GM18517 (cell line): ENCODE measurements at regions not wholly inside any gene's neighbourhood (a gene's known extent, or its start where the extent isn't known, plus 50 kb on each side); places are given as distances from the start of the nearest gene placed in this dataset.

ENCODE experiments used
- ATAC-seq: cut with Tn5 transposase; IDR thresholded peaks from one replicate; pipeline ENCODE4 v1.9.1; 2021; ENCODE audit warnings: mild to moderate bottlenecking, moderate library complexity; ENCODE audit not compliant: unreplicated experiment

DNA sequence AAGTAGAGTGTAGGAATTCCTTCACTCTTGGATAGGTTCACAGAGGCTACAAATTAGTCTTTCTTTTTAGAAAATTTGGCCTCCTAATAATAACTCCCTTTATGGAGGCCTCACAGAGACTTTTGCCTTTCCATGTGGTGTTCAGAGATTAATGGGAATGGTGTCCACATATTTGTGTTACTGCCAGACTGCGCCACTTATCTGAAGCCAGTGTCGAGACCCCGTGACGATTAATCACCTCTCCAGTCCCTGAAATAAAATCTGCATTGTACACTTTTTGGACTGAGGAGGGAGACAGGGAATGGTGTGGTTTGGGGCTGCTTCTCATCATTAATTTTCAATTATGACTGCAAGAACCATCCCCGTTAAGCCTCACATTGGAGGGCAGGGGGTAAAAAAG, 980.5 kb downstream of the FLRT2 start:
- ATAC-seq, result no peak

DNA sequence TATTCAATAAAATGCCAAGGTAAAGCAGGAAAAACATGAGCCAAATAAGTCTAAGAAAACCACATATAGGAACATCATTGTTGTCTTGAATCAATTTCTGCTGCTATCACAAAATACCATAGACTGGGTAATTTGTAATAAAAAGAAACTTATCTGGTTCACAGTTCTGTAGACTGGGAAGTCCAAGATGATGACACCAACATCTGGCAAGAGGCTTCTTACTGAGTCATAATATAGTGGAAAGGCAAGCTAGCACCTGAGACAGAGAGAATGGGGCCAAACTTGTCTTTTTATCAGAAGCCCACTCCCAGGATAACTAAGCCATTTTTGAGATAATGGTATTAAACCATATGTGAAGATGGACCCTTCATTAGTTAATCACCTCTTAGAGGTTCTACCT, 975.9 kb downstream of the FLRT2 start:
- ATAC-seq, result no peak

DNA sequence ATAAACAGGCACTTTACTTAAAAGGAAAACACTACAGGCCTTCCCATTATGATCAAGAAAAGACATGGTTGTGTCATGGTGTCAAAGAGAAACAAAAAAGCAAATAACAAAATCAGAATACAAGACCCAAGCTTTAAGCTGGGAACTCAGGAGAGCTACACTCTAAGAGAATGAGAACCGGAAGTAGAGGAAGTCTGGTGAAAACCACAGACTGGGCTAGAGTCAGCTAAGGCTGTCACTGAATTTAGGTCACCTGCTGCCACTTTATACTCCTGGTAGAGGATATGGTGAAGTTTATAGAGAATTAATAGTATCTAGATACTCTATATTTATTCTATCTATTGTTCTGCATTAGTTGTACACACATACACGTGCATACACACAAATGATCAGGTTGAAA, 971.7 kb downstream of the FLRT2 start:
- no peak for ATAC-seq

DNA sequence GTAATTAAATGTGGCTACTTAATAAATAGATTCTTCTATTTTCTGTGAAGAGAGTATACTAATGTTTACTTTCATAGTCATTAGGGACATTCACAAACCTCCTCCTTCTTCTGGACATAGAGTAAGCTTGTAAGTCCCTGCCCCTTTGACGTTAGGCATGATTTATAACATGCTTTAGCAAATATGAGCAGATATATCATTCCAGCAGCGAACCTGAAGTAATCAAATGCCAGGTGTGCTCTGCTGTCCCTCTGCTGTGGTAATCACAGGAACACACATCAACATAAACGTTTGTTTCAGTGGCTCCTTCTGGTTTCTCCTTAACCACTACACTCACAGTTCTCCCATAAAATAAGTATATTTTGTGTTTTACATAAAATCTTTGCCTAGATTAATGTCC, 961.8 kb downstream of the FLRT2 start:
- no peak for ATAC-seq

DNA sequence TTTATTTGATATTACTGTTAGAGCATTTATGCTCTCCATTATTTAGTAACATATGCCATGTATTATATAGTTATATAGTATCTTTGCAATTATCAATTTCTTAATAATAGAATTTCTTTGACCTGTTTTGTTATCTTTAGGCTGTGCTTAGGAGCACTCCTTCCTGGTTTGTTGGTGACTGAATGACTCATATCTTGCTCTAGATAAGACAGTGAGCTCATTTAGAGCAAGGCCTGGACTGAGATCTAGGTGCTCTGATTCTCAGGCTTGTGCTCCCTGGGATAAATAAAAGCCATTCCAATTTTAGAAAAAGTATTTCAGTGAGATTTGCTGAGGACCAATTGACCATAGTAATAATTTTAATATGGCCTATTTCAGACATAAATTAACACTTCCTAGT, 951.2 kb downstream of the FLRT2 start:
- no peak for ATAC-seq

DNA sequence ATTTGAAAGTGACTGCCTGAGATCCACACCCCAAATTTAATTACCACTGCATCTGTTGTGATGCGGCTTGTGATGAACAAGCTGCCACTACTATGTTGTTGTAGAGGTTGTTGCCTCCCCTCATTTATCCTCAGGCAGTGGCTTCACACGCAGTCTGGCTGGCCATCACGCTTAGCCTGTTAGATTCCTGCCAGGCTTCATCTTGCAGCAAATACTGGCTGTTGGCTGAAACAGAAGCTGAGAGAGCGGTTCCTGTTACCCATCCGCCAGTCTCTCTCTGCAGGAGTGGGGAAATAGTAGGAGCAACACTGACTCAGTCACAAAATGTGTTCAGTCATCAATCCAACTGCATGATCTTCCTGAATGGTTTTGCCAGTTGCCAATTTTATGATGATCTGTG, 934.4 kb downstream of the FLRT2 start:
- ATAC-seq, result no peak

DNA sequence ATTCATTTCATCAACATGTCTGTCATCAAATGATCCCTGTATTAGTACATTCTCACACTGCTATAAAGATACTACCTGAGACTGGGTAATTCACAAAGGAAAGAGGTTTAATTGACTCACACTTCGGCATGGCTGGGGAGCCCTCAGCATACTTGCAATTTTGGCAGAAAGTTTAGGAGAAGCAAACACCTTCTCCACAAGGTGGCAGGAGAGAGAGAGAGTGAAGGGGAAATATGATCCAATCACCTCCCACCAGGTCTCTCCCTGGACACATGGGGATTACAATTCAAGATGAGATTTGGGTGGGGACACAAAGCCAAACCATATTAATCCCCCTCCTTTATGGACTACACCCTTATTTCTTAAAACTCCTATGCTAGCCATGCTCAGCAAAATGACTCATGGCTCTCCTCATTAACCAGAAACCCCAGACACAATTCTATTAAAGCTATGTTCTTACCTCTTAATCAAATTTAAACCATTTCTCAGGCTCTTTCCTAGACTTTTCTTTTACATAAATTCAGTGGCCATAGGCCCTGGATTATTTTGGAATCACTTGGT, 932.3 kb downstream of the FLRT2 start:
- ATAC-seq, result no peak

DNA sequence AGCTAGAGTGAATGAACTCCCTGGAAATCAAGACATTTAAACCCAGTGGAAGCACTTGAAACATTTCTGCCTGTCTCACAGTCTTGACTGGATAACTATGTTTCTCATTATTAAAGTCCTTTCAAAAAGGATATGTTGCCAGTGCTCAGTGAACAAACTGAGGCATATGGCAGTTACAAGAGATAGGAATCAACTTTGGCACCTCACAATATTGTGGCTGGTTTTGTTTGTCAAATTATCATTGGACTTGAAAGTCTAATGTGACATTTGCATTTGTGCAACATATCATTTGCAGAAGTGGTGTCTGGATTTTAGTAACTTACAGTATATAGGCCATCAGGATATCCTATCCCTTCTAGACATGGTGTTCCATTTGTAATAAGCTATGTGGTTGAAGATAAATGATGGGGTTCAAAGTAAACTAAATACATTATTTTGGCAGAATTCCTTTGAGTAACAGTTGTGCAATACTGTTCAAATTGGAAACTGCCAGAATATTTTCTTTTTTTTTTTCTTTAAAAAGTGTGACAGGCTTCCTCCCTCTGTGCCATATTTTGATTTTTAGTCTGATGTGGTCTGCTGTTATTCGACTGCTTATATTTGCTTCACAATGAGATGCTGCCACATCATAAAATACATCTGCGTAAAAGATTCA, 927.7 kb downstream of the FLRT2 start:
- ATAC-seq, result no peak

DNA sequence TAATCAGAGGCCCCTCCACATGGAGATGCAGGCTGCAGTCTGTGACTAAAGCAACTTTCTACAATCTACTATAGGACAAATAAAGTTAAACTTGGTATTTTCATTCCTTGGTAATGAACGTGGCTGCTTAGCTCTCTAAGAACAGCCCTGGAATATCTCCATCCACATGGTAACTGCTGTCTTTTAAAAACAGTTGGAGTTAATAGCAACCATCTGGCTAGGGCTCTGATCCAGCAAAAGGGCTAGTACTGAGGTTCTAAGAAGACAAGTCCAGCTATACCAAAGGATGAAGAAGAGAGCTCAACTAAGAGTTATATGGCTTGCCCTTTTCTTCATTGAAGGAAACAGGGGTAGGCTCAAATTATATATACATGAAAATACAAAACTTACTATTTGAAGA, 920.1 kb downstream of the FLRT2 start:
- ATAC-seq, result no peak

DNA sequence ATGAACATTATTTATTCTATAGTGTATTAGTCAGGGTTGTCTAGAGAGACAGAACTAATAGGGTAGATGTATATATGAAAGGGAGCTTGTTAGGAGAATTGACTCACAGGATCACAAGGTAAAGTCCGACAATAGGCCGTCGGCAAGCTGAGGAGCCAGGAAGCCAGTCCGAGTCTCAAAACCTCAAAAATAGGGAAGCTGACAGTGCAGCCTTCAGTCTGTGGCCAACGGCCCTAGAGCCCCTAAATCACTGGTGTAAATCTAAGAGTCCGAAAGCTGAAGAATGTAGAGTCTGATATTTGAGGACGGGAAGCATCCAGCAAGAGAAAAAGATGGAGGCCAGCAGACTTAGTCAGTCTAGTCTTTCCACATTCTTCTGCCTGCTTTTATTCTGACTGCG, 912.2 kb downstream of the FLRT2 start:
- no peak for ATAC-seq

DNA sequence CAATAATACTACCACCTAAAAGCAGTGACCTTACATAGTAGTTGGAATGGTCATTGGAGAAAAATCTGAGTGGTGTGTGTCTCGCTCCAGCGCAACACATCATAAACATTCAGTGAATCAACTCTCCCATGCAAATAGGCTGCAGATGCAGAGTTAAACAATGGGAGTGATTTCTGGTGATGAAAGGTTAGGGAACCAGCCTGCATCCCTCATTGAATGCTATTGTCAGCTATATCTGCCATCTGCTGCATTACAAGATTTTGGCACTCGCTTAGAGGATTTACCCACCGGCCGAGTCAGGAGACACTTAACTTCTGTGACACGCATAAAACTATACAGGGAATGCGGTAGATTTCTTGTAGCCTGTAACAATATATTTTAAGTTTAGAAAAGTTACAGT, 900.9 kb downstream of the FLRT2 start:
- ATAC-seq, result no peak

DNA sequence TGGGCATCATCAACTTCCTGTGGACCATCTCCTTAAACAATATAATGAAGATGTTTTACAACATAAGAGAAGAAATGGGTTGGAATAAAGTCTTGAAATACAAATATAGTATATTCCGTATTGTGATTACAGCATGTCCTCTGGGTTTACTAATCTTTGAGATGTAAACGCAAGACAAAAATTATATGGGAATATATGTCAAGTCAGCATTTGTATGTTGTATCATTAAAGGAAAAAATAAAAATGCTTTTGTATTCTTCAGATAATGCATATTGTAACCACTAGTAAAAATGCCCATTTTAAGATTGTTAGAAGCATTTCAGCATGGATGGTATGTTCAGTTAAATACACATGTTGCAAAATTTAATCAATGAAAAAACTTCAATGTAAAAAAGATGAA, 893.3 kb downstream of the FLRT2 start:
- no peak for ATAC-seq

DNA sequence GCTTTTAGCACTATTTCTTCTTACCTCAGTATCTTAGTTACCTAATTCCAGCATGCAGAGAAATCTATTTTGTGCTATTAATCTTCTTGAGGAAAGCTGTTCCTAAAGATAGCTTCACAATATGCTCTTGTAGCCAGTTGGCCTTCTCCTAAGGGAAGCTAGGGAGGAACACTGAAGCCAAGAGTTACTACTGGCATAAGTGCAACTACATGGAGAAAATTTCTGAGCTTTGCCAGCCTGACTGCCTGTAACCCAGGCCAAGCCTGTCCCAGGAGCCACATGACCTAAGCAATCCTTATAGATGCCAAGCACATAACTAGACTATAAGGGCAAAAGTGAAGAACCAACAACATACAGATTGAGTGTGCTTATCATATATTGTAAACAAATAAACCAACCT, 890.2 kb downstream of the FLRT2 start:
- ATAC-seq, result no peak

DNA sequence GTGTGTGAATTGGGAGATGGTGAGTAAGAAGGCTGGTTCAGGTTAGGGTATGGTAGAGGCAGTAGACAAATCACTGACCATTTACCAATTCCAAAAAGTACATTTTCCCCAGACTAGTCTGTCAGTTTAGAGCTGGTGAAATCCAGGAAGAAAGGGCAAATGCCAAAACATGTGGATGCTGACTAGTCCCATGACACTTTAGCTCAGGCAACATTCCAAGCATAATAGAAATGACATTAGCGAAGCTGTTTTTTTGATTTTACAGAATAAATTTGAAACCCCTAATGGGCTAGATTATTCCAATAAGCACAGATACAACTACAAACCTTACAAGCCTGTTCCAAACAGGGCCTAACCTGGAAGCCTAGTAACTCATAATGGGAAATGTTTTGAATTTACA, 884.2 kb downstream of the FLRT2 start:
- ATAC-seq, result no peak

DNA sequence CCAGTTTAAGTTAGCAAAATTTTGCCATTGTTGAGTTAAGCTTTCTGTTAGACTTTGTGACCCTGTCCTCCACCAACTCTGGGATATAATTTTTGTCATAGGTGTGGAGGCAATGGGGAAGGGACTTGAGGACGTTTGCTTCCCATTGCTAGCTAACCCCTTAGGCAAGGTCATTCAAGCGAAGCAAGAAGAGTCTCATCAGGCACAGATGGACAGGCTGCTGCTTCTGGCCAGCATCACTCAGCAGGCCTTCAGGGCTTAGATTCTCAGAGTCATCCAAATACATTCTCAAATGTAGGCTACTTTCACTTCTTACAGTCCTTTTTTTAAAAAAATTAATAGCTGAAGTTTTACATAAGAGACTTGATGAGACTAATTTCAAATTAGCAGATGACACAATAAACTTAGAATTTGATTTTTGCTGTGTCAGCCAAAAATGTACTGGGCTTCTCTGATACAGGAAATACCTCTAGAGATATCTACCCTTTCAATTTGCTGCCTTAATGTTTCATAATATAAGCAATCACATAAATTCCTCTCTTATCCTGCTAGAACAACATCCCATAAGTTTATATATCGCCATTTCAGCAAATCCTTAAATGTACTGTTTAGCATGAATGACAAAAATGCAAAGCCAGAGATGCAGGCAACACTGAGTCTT, 875.2 kb downstream of the FLRT2 start:
- ATAC-seq, result no peak

DNA sequence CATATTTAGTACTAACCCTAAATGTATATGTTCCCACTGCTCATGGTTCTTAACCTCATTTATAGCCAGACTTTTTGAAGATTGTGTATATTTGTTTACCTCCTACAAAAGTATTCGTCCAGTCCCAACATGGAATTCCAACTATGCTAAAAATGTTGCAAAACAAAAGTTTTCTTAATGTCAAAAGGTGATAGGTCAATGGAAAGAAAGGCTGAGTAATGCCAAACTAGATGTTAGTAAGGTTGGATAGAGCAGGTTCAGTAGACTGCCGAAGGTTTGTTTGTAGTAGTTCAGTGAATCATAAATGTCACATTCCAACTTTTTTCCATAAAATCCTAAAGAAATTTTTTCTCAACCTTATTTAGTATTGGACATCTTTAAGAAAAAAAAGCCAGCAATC, 874.5 kb downstream of the FLRT2 start:
- no peak for ATAC-seq

DNA sequence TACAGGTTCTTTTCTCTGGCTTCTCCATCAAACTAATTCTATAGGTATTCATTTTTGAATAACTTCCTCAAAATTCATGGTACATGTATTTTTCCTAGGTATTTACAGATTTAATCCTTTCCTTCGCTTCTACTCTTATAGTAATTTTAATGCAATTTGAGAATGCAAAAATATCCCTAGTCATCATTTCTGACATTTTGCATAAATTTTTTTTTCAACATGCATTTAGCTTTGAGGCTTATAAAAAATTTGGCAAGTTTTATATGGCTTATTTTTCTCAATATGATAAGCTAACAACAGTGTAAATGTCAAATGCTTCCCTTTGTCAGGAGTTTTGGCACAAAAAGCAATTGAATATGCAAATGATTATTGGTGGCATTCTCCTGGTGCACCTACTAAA, 872.6 kb downstream of the FLRT2 start:
- no peak for ATAC-seq

DNA sequence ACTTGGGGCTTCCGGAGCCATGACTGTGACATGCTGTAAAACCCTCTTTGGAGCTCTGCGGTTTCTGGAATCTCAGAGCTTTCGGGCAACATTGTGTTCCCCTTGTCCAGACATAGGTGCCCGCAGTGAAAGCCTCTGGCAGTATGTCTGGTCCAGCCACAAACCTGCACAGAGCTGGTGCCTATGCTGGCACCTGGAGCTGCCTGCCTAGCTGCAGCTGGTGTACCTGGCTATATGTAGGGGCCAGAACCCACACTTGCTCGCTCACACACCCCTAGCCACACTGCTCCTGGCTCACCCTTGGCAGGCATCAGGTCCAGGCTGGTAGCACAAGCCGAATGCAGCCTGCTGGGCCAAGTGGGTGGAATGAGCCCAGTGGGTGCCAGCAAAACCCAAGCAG, 861.1 kb downstream of the FLRT2 start:
- no peak for ATAC-seq

DNA sequence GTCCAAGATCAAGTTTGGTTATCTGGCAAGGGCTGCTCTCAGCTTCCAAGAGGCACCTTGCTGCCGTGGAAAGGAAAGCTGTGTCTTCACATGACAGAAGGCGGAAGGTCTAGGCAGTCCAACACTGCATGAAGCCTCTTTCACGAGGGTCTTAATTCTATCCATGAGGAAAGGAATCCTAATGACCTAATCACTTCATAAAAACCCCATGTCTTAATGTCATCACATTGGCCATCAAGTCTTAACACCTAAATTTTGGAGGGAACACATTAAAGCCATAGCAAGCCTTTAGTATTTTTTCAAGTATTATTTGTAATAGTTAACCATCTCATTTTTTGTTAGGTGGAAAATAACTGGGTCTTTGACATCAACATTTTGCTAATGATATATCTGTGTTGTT, 858.3 kb downstream of the FLRT2 start:
- no peak for ATAC-seq

DNA sequence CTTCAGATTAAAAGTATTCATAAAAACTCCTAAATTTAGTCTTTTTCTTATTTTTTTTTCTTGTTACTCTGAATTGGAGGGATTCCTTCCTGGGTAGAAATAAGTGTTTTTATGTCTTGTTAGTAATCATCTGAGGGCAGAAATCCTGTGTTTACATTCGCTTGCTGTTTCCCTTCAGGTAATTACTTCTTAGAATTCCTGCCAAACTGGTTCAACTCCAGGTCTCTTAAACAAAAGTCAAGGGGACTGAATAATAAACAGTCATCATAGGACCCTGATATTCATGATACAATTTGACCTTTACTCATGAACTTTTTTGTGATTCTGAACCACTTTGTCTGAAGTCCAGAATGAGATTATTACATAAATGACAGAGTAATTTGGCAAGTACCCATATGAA, 843.9 kb downstream of the FLRT2 start:
- ATAC-seq, result no peak

DNA sequence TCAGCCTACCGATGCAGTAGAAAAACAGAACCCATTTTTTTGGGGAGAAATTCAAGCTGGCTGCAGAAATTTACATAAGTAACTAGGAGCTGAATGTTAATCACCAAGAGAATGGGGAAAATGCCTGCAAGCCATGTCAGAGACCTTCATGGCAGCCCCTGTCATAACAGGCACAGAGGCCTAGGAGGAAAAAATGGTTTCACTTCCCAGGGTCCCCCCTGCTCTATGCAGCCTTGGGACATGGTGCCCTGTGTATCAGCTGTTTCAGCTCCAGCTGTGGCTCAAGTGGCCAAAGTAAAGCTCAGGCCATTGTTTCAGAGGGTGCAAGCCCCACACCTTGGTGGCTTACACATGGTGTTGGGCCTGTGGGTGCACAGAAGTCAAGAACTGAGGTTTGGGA, 842.5 kb downstream of the FLRT2 start:
- ATAC-seq, result no peak

DNA sequence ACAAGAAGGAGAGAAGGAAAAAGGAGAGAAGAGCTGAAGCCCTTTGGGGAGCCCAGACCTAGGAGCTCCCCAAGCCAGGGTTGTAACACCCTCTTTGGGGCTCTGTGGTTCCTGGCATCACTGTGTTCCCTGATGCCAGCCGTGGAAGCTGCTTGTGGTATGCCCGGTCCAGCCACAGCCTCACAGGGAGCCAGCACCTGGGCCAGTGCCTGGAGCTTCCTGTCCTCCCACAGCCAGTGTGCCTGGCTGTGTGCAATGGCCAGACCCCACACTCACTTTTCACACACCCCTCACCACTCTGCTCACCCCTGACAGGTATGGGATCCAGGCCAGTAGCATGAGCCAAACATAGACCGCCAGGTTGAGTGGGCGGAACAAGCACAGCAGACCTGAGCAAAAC, 834.7 kb downstream of the FLRT2 start:
- no peak for ATAC-seq

DNA sequence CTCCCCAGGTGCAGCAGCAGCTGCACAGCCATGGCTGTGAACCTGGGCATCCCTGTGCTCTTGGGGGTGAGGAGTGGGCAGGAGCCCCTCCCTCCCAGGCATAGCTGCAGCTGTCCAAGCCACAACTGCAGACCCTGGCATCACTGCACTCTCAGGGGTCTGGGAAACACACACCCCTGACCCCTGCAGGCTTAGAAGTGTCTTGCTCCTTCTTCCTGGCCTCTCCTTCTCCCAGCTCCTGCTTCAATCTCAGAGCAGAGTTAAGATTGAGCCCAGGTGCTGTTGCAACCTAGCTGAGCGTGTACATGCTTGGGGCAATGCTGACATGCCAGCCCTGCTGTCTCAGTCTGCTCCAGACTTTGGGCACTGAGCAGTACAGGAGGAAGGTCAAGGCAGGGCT, 833.6 kb downstream of the FLRT2 start:
- no peak for ATAC-seq
